Adrenal gland (tissue), 9 donors: ENCODE measurements at regions not wholly inside any gene's neighbourhood (a gene's known extent, or its start where the extent isn't known, plus 50 kb on each side); places are given as distances from the start of the nearest gene placed in this dataset.

Experiments
- DNase-seq, 7 donors: peaks; one replicate each; pipeline ENCODE4 v3.0.0-alpha.2; 2019 to 2020
- H3K27ac ChIP-seq, 5 donors: fragments of 200-600 bp; sonication (generic) in 4 of 5; 1 replicate in 3 of 5; 2 replicates in 2 of 5; pipeline versions ENCODE4 v1.5.1 to v1.8.0; 2016 to 2020; ENCODE audit warnings: mild to moderate bottlenecking in 1 of 5
- H3K27me3 ChIP-seq: fragments of 200-600 bp; 2 replicates; pipeline ENCODE4 v1.8.0; 2021
- H3K36me3 ChIP-seq, 2 donors: fragments of 200-600 bp; replicated peaks in 1 of 2; 1 replicate in 1 of 2; 2 replicates in 1 of 2; pipeline versions ENCODE4 v1.5.1 to v1.8.0; 2018 to 2022
- H3K4me1 ChIP-seq, 2 donors: fragments of 200-600 bp; replicated peaks in 1 of 2; 1 replicate in 1 of 2; 2 replicates in 1 of 2; pipeline versions ENCODE4 v1.5.1 to v1.8.0; 2018 to 2021
- H3K4me3 ChIP-seq, 4 donors: fragments of 200-600 bp; sonication (generic) in 3 of 4; one replicate each; pipeline ENCODE4 v1.5.1; 2016 to 2018
- H3K9me3 ChIP-seq, 3 donors: fragments of 200-600 bp; sonication (generic) in 1 of 3; replicated peaks in 1 of 3; 1 replicate in 2 of 3; 2 replicates in 1 of 3; pipeline versions ENCODE4 v1.5.1 to v1.8.0; 2016 to 2021
- CTCF ChIP-seq, 6 experiments: fragments of 450-650 bp in 4 of 6; fragments of 200-600 bp in 2 of 6; sonication (generic) in 1 of 6; IDR thresholded peaks; 1 replicate in 5 of 6; 2 replicates in 1 of 6; pipeline versions ENCODE4 v1.5.1 to v1.8.0; 2016 to 2021; ENCODE audit warnings: antibody characterized with exemption in 6 of 6, mild to moderate bottlenecking in 2 of 6, moderate library complexity in 1 of 6
- POLR2A ChIP-seq, 2 donors: fragments of 450-650 bp; IDR thresholded peaks; one replicate each; pipeline ENCODE4 v1.6.1; 2017; ENCODE audit warnings: antibody characterized with exemption in 2 of 2, mild to moderate bottlenecking in 2 of 2, moderate library complexity in 1 of 2
- WGBS, 4 donors: extraction: QIAGEN DNeasy Blood & Tissue Kit in 2 of 4; methylation state at CpG; one replicate each; pipeline versions ENCODE4 v1.1.5 to v1.1.7; 2013 to 2017; 5-methylcytosine and 5-hydroxymethylcytosine counted together
- intact Hi-C, 2 donors: fragments of 100-400 bp; cut with DNase I; formaldehyde crosslinking; loops; one replicate each; pipeline versions ENCODE4 v1.14.1 to v1.15.0; 2022 to 2023
- donor health status: healthy with polysubstance abuse.
- donor health status: Bipolar disorder and iron deficiency.
- donor health status: DM: yes; HTN: yes; CAD: no.
- donor health status: DM: no; HTN: no; CAD: no.
- donor health status: DM: no; HTN: no; CAD: no.

- no peak overlapping the region for H3K27ac ChIP-seq
- H3K9me3 ChIP-seq = peaks cover 0 to 4% (median 0%) of the 10 kb centered on the region in 3 donors
- no peak overlapping the region for H3K4me3 ChIP-seq
- H3K4me1 ChIP-seq = no peaks in the 10 kb centered on the region
- H3K27me3 ChIP-seq = no peaks in the 10 kb centered on the region
- no peak for TF ChIP-seq CTCF (IDR thresholded peaks at IDR 0.05)
- no peak for TF ChIP-seq POLR2A (IDR thresholded peaks at IDR 0.05)
- WGBS, 4 donors = 64 to 80% (median 66%) methylated on average over 1 of the region's 1 CpG
- DNase-seq = no peak
- H3K36me3 ChIP-seq = no peaks in the 10 kb centered on the region
- intact Hi-C loops = no loop called here
Observed at GRCh38 chr12:28108599-28108998, 81.7 kb upstream of the CCDC91 start.

GRCh38 chr12:28110329-28110728 is 79.9 kb upstream of the CCDC91 start:
- Histone ChIP-seq H3K27me3 (no peaks in the 10 kb centered on the region), H3K36me3 (no peaks in the 10 kb centered on the region), H3K27ac (no peak overlapping the region), H3K9me3 (peaks cover 0 to 4% (median 0%) of the 10 kb centered on the region in 3 donors), H3K4me3 (no peak overlapping the region), H3K4me1 (no peaks in the 10 kb centered on the region)
- TF ChIP-seq POLR2A (IDR thresholded peaks at IDR 0.05) (no peak), CTCF (IDR thresholded peaks at IDR 0.05) (no peak)
- no peak for DNase-seq
- WGBS, 4 donors = 58 to 70% (median 67%) methylated on average over 3 of the region's 3 CpGs
- intact Hi-C loops = no loop called here

- no peak for TF ChIP-seq POLR2A (IDR thresholded peaks at IDR 0.05)
- TF ChIP-seq CTCF (IDR thresholded peaks at IDR 0.05) = no peak
- Histone ChIP-seq H3K36me3 (no peaks in the 10 kb centered on the region), H3K4me1 (no peaks in the 10 kb centered on the region), H3K27ac (no peak overlapping the region), H3K27me3 (no peaks in the 10 kb centered on the region), H3K4me3 (no peak overlapping the region), H3K9me3 (peaks cover 0 to 4% (median 0%) of the 10 kb centered on the region in 3 donors)
- WGBS, 4 donors = 54 to 66% (median 61%) methylated on average over 2 of the region's 2 CpGs
- intact Hi-C loops = no loop called here
- no peak for DNase-seq
Observed at GRCh38 chr12:28114488-28114887, 75.8 kb upstream of the CCDC91 start.

GRCh38 chr12:28121433-28121832 is 68.8 kb upstream of the CCDC91 start:
- H3K4me1 ChIP-seq = no peaks in the 10 kb centered on the region
- no peaks in the 10 kb centered on the region for H3K27me3 ChIP-seq
- no peak overlapping the region for H3K4me3 ChIP-seq
- H3K9me3 ChIP-seq = no peaks in the 10 kb centered on the region
- WGBS, 4 donors = 49 to 66% (median 63%) methylated on average over 1 of the region's 1 CpG
- H3K36me3 ChIP-seq = no peaks in the 10 kb centered on the region
- intact Hi-C loops = no loop called here
- no peak overlapping the region for H3K27ac ChIP-seq
- TF ChIP-seq CTCF (IDR thresholded peaks at IDR 0.05) (no peak), POLR2A (IDR thresholded peaks at IDR 0.05) (no peak)
- no peak for DNase-seq
